Stimulated activated CD8-positive, alpha-beta memory T cell treated with anti-CD3 and anti-CD28 coated beads, Interleukin-4, amount 100 ng/mL, for 4 hours (primary cell): ENCODE measurements at regions not wholly inside any gene's neighbourhood (a gene's known extent, or its start where the extent isn't known, plus 50 kb on each side); places are given as distances from the start of the nearest gene placed in this dataset.

Experiments used
- DNase-seq, 2 donors: peaks; one replicate each; pipeline ENCODE4 v3.0.0-alpha.2; 2020; ENCODE audit warnings: low read depth in 2 of 2, low spot score in 1 of 2

- DNase-seq = no peak
Measured at GRCh38 chr5:1669276-1670155, 130.1 kb downstream of the MRPL36 start.

- peak in 1 of 2 donors; percentile 41 for DNase-seq
Measured at GRCh38 chr5:1668141-1668721, 131.4 kb downstream of the MRPL36 start.

GRCh38 chr5:1667648-1668140 lies 131.9 kb downstream of the MRPL36 start:
- DNase-seq = no peak

GRCh38 chr5:1666812-1667588 lies 132.6 kb downstream of the MRPL36 start:
- no peak for DNase-seq

- no peak for DNase-seq
Measured at GRCh38 chr5:1666221-1666620, 133.4 kb downstream of the MRPL36 start.

- no peak for DNase-seq
Measured at GRCh38 chr5:1665803-1666202, 133.8 kb downstream of the MRPL36 start.

- no peak for DNase-seq
Measured at GRCh38 chr5:1665231-1665630, 134.4 kb downstream of the MRPL36 start.

- no peak for DNase-seq
Measured at GRCh38 chr5:1663186-1663585, 136.5 kb downstream of the MRPL36 start.

- no peak for DNase-seq
Measured at GRCh38 chr5:1662559-1663085, 137.0 kb downstream of the MRPL36 start.

- no peak for DNase-seq
Measured at GRCh38 chr5:1661831-1662558, 137.6 kb downstream of the MRPL36 start.

- no peak for DNase-seq
Measured at GRCh38 chr5:1661311-1661710, 137.6 kb upstream of the LPCAT1 start.

GRCh38 chr5:1660511-1660910 lies 136.8 kb upstream of the LPCAT1 start:
- DNase-seq = no peak

- no peak for DNase-seq
Measured at GRCh38 chr5:1660001-1660400, 136.2 kb upstream of the LPCAT1 start.

GRCh38 chr5:1659100-1659981 lies 135.6 kb upstream of the LPCAT1 start:
- no peak for DNase-seq

- DNase-seq = no peak
Measured at GRCh38 chr5:1658665-1659064, 134.9 kb upstream of the LPCAT1 start.

- DNase-seq = no peak
Measured at GRCh38 chr5:1657161-1657741, 133.5 kb upstream of the LPCAT1 start.

GRCh38 chr5:1656271-1656975 lies 132.7 kb upstream of the LPCAT1 start:
- DNase-seq = no peak

GRCh38 chr5:1655496-1656270 lies 131.9 kb upstream of the LPCAT1 start:
- no peak for DNase-seq
